ENCODE measurements at regions not wholly inside any gene's neighbourhood (a gene's known extent, or its start where the extent isn't known, plus 50 kb on each side); places are given as distances from the start of the nearest gene placed in this dataset.
"Not testable (repeated sequence)": the region's sequence is repeated elsewhere in the genome, so short reads cannot be mapped to it uniquely, and the experiment has no call there.

GRCh38 chr5:104539618-104540350 is 977.2 kb upstream of the NUDT12 start:
- in situ Hi-C loops (cut with MboI; ENCODE audit: low pct_unique_long_range_greater_than_20kb, low sequenced_read_pairs) = no loop called here
- no peak for DNase-seq

- no peak for DNase-seq
- in situ Hi-C loops (cut with MboI; ENCODE audit: low pct_unique_long_range_greater_than_20kb, low sequenced_read_pairs) = no loop called here
These were observed 976.1 kb upstream of the NUDT12 start for GRCh38 chr5:104538734-104539133.

- no peak for DNase-seq
- in situ Hi-C loops (cut with MboI; ENCODE audit: low pct_unique_long_range_greater_than_20kb, low sequenced_read_pairs) = no loop called here
These were observed 970.9 kb upstream of the NUDT12 start for GRCh38 chr5:104533498-104533897.

GRCh38 chr5:104526866-104527265 is 964.3 kb upstream of the NUDT12 start:
- in situ Hi-C loops (cut with MboI; ENCODE audit: low pct_unique_long_range_greater_than_20kb, low sequenced_read_pairs) = no loop called here
- no peak for DNase-seq

- in situ Hi-C loops (cut with MboI; ENCODE audit: low pct_unique_long_range_greater_than_20kb, low sequenced_read_pairs) = no loop called here
- no peak for DNase-seq
These were observed 951.1 kb upstream of the NUDT12 start for GRCh38 chr5:104513640-104514072.

GRCh38 chr5:104513121-104513602 is 950.6 kb upstream of the NUDT12 start:
- in situ Hi-C loops (cut with MboI; ENCODE audit: low pct_unique_long_range_greater_than_20kb, low sequenced_read_pairs) = no loop called here
- no peak for DNase-seq

- DNase-seq = no peak
- in situ Hi-C loops (cut with MboI; ENCODE audit: low pct_unique_long_range_greater_than_20kb, low sequenced_read_pairs) = no loop called here
These were observed 949.7 kb upstream of the NUDT12 start for GRCh38 chr5:104512063-104512825.

- in situ Hi-C loops (cut with MboI; ENCODE audit: low pct_unique_long_range_greater_than_20kb, low sequenced_read_pairs) = no loop called here
These were observed 935.7 kb upstream of the NUDT12 start for GRCh38 chr5:104498281-104498680.

GRCh38 chr5:104494083-104494482 is 931.5 kb upstream of the NUDT12 start:
- in situ Hi-C loops (cut with MboI; ENCODE audit: low pct_unique_long_range_greater_than_20kb, low sequenced_read_pairs) = no loop called here
- no peak for DNase-seq

More at GRCh38 chr5:104498281-104498680, 935.7 kb upstream of the NUDT12 start:
- no peak for DNase-seq

- in situ Hi-C loops (cut with MboI; ENCODE audit: low pct_unique_long_range_greater_than_20kb, low sequenced_read_pairs) = no loop called here
- no peak for DNase-seq
These were observed 910.2 kb upstream of the NUDT12 start for GRCh38 chr5:104472811-104473210.

GRCh38 chr5:104456122-104456521 is 893.5 kb upstream of the NUDT12 start:
- DNase-seq = no peak
- in situ Hi-C loops (cut with MboI; ENCODE audit: low pct_unique_long_range_greater_than_20kb, low sequenced_read_pairs) = no loop called here

- in situ Hi-C loops (cut with MboI; ENCODE audit: low pct_unique_long_range_greater_than_20kb, low sequenced_read_pairs) = no loop called here
- DNase-seq = no peak
These were observed 890.0 kb upstream of the NUDT12 start for GRCh38 chr5:104452550-104452949.

GRCh38 chr5:104451911-104452310 is 889.3 kb upstream of the NUDT12 start:
- in situ Hi-C loops (cut with MboI; ENCODE audit: low pct_unique_long_range_greater_than_20kb, low sequenced_read_pairs); DNase-seq: not testable (repeated sequence)

GRCh38 chr5:104444656-104445055 is 882.1 kb upstream of the NUDT12 start:
- in situ Hi-C loops (cut with MboI; ENCODE audit: low pct_unique_long_range_greater_than_20kb, low sequenced_read_pairs) = no loop called here
- no peak for DNase-seq

GRCh38 chr5:104443706-104444105 is 881.1 kb upstream of the NUDT12 start:
- in situ Hi-C loops (cut with MboI; ENCODE audit: low pct_unique_long_range_greater_than_20kb, low sequenced_read_pairs) = no loop called here
- no peak for DNase-seq

GRCh38 chr5:104431981-104432380 is 869.4 kb upstream of the NUDT12 start:
- in situ Hi-C loops (cut with MboI; ENCODE audit: low pct_unique_long_range_greater_than_20kb, low sequenced_read_pairs) = no loop called here
- no peak for DNase-seq

GRCh38 chr5:104431002-104431620 is 868.5 kb upstream of the NUDT12 start:
- no peak for DNase-seq
- in situ Hi-C loops (cut with MboI; ENCODE audit: low pct_unique_long_range_greater_than_20kb, low sequenced_read_pairs) = no loop called here

GRCh38 chr5:104429911-104430310 is 867.3 kb upstream of the NUDT12 start:
- in situ Hi-C loops (cut with MboI; ENCODE audit: low pct_unique_long_range_greater_than_20kb, low sequenced_read_pairs) = no loop called here
- DNase-seq = no peak

- in situ Hi-C loops (cut with MboI; ENCODE audit: low pct_unique_long_range_greater_than_20kb, low sequenced_read_pairs) = no loop called here
- no peak for DNase-seq
These were observed 858.8 kb upstream of the NUDT12 start for GRCh38 chr5:104421431-104421830.

GRCh38 chr5:104418056-104418455 is 855.5 kb upstream of the NUDT12 start:
- DNase-seq = no peak

More at GRCh38 chr5:104418056-104418455, 855.5 kb upstream of the NUDT12 start:
- in situ Hi-C loops (cut with MboI; ENCODE audit: low pct_unique_long_range_greater_than_20kb, low sequenced_read_pairs) = no loop called here
